ENCODE measurements at regions not wholly inside any gene's neighbourhood (a gene's known extent, or its start where the extent isn't known, plus 50 kb on each side); places are given as distances from the start of the nearest gene placed in this dataset.

GRCh38 chr15:94682171-94682570, 450.8 kb downstream of the MCTP2 start:
- in situ Hi-C loops (cut with MboI; ENCODE audit: low sequenced_read_pairs, unreplicated experiment), result no loop called here
- TF ChIP-seq CTCF (IDR thresholded peaks at IDR 0.05; ENCODE audit: borderline replicate concordance, control extremely low read depth, extremely low read depth, insufficient read depth, missing control alignments), result no peak
- no peak for DNase-seq (ENCODE audit: low spot score)

GRCh38 chr15:94683902-94684301, 452.5 kb downstream of the MCTP2 start:
- TF ChIP-seq CTCF (IDR thresholded peaks at IDR 0.05; ENCODE audit: borderline replicate concordance, control extremely low read depth, extremely low read depth, insufficient read depth, missing control alignments), result no peak
- no peak for DNase-seq (ENCODE audit: low spot score)
- in situ Hi-C loops (cut with MboI; ENCODE audit: low sequenced_read_pairs, unreplicated experiment), result no loop called here

GRCh38 chr15:94691169-94691568, 459.8 kb downstream of the MCTP2 start:
- DNase-seq (ENCODE audit: low spot score), result no peak
- no peak for TF ChIP-seq CTCF (IDR thresholded peaks at IDR 0.05; ENCODE audit: borderline replicate concordance, control extremely low read depth, extremely low read depth, insufficient read depth, missing control alignments)
- in situ Hi-C loops (cut with MboI; ENCODE audit: low sequenced_read_pairs, unreplicated experiment), result no loop called here

DNA sequence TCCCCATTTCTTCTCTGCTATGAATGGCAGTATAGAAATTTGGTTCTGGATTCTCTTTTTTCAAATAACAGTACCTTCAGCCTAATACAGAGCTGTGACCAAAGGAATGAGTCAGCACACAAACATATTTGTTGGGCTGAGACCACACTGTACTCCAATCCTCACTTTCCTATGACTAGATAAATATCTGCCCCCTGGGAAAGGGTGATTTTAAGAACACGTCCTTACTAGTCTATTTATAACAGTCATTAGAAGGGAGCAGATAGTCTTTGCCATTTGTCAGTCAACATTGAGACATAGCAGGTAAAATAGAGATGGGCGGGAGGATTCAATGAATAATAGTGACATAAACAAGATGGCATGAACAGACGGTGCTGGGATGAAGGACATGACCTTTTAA, 461.3 kb downstream of the MCTP2 start:
- no peak for TF ChIP-seq CTCF (IDR thresholded peaks at IDR 0.05; ENCODE audit: borderline replicate concordance, control extremely low read depth, extremely low read depth, insufficient read depth, missing control alignments)
- no peak for DNase-seq (ENCODE audit: low spot score)
- in situ Hi-C loops (cut with MboI; ENCODE audit: low sequenced_read_pairs, unreplicated experiment), result no loop called here

GRCh38 chr15:94700211-94700610, 468.9 kb downstream of the MCTP2 start:
- DNase-seq (ENCODE audit: low spot score), result no peak
- in situ Hi-C loops (cut with MboI; ENCODE audit: low sequenced_read_pairs, unreplicated experiment), result no loop called here
- TF ChIP-seq CTCF (IDR thresholded peaks at IDR 0.05; ENCODE audit: borderline replicate concordance, control extremely low read depth, extremely low read depth, insufficient read depth, missing control alignments), result no peak

- no peak for DNase-seq (ENCODE audit: low spot score)
- in situ Hi-C loops (cut with MboI; ENCODE audit: low sequenced_read_pairs, unreplicated experiment), result no loop called here
These were observed 470.1 kb downstream of the MCTP2 start for GRCh38 chr15:94701281-94701985.

More at GRCh38 chr15:94701281-94701985, 470.1 kb downstream of the MCTP2 start:
- no peak for TF ChIP-seq CTCF (IDR thresholded peaks at IDR 0.05; ENCODE audit: borderline replicate concordance, control extremely low read depth, extremely low read depth, insufficient read depth, missing control alignments)
